GM21786 (cell line): ENCODE measurements at regions not wholly inside any gene's neighbourhood (a gene's known extent, or its start where the extent isn't known, plus 50 kb on each side); places are given as distances from the start of the nearest gene placed in this dataset.

Experiments used
- ATAC-seq: cut with Tn5 transposase; IDR thresholded peaks from one replicate; pipeline ENCODE4 v1.9.1; 2021; ENCODE audit not compliant: unreplicated experiment

DNA sequence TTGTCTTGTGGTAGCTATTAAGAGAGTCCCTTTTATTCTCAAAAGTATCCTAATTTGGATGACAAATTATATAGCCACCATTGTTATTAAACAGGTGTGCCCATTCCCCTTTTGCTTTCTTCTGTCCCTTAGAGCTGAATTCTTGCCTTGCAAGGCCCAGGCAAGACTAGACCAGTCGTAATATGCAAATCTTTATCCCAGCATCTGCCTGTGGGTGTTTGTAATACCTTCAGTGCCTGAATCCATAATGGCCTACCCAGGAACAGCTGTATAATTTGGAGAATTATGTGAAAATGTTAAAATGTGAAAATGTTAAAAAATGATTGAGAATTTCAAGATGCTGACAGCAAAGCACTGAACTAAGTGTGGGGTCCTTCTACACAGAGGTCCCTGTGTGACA is 403.0 kb upstream of the RBMS3 start:
- no peak for ATAC-seq

GRCh38 chr3:28890373-28890772 is 390.5 kb upstream of the RBMS3 start:
- no peak for ATAC-seq

GRCh38 chr3:28891485-28891884 is 389.4 kb upstream of the RBMS3 start:
- no peak for ATAC-seq

GRCh38 chr3:28900301-28900700 is 380.6 kb upstream of the RBMS3 start:
- no peak for ATAC-seq

GRCh38 chr3:28901018-28901417 is 379.9 kb upstream of the RBMS3 start:
- no peak for ATAC-seq

GRCh38 chr3:28903171-28903601 is 377.7 kb upstream of the RBMS3 start:
- no peak for ATAC-seq

DNA sequence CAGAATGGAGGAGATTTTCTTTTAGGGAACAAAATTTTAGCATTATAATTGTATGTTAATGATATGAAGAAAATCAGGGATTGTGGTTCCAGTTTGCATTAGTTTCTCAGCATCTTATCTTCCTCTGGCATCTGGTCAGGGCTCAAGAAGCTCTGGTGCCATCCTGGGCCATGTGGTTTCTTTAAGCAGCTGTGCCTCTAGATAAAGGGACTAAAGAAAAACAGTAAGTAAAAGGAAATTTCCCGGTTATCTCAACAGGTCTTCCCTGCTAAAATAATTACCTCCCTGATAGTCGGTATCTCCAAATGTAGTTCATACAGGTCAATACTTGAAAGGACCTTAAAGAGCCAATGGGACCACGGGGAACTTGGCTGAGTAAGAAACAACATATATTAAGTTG is 375.1 kb upstream of the RBMS3 start:
- no peak for ATAC-seq

DNA sequence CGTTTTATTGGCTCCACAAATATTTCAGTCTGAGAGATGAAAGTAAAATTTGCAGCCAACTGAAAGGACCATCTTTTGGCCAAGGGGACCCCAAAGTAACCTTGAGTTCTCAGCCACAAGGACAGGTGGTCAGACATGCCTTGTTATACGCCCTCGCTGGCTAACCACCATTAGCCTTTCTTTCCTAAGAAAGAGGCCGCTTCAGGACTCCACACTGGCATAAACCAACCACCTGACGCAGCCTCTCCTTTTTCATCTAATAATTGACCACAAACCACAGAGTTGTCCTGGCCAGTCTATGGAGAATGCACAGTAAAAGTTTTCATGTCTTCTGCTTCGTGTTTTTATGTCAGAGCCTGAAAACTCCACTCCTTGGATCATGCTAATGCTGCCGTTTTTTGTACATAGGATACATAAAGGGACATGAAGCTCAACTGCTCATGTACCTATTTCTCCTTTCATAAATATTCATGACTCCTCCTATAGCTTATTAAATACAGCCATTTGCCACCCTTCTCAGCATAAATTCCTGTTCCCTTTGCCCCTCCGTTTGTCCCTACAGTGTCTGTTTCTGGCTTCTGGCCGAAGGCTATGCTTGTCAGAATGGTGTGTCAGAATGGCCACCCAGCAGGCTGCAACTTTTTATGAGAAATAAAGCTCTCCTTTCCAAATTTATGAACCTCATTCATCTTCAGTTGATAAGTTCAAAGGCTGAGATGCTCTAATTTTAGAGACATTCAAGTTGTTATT is 374.1 kb upstream of the RBMS3 start:
- no peak for ATAC-seq

DNA sequence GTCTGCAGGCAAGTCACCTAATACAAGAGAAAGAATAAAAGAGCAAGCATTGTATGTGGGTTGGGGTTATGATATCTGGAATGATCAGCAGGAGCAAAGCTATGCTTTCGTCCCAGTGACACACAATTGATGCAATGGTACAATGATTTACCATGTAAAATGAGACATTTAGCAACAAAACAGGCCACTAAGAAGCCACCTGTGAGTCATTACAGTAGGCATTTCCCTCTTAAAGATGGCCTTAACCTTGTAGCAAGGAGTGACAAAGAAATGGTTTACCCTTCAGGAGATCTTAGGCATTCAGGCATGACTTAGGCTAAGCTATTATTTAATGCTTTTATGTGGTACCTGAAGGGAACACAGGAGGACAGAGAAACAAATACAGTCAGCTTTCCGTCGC is 373.3 kb upstream of the RBMS3 start:
- ATAC-seq: no peak

GRCh38 chr3:28912120-28912885 is 368.6 kb upstream of the RBMS3 start:
- ATAC-seq: no peak

- no peak for ATAC-seq
These were observed 364.9 kb upstream of the RBMS3 start for GRCh38 chr3:28915741-28916500.

DNA sequence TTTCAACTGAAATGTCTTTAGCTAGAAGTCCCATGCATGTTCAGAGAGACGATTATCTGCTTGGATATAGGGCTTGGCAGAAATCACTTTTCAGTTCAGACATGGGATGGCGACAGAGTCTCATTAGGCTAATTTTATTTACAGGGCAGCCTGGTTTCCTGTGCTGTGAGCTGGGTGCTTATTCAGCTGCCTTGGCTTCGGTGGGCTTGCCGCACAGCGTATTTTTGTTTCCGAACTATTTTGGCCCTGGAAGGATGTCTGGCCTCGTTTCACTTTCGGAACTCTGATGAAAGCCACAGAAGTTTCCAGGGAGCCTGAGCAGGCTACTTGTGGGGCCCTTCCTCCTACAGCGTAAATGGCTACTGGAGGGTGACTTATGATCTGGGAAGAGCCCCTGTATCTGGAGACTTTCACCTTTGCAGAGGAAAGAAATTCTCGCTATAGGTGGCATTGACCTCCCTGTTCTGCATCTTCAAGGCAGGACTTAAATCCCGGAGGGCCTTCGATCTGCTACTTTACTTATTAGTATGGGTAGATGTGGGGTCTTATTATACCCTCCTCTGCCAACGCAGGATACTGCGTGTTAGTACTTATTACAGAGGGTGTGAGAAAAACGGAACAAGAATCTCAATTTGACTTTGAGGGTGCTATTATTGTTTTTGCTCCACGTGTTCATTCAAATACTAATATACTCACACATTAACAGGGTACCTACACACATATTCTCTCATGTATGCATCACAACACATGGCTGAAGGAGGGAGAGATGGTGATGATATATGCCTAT is 364.0 kb upstream of the RBMS3 start:
- ATAC-seq: peak; percentile 93

DNA sequence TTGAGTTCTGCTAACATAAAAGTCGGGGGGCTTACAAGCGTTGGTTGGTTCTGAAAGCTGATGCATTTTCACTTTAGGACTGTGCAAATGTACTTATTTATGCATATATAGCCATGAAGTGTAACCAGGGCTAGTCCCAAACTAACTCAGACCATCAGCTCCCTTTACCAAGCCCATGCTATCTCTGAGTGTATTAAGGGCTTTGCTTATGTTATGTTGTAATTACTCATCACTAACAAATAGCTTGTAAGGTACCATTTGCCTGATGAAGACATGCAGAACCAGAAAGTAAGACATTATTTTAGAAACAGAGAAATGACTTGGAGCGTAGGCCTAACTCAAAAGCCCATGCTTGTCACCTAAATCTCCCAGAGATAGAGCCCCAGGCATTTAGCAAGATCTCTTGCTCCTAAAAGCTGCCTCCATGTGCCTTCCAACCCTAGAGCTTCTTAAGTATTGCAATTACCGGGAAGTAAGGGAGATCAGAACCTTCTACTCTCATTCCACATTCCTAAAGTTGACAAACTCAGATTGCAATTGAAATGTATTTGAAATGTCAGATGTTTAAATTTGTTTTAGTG is 362.9 kb upstream of the RBMS3 start:
- ATAC-seq: no peak

GRCh38 chr3:28922376-28922775 is 358.5 kb upstream of the RBMS3 start:
- no peak for ATAC-seq

- no peak for ATAC-seq
These were observed 356.9 kb upstream of the RBMS3 start for GRCh38 chr3:28923994-28924393.

DNA sequence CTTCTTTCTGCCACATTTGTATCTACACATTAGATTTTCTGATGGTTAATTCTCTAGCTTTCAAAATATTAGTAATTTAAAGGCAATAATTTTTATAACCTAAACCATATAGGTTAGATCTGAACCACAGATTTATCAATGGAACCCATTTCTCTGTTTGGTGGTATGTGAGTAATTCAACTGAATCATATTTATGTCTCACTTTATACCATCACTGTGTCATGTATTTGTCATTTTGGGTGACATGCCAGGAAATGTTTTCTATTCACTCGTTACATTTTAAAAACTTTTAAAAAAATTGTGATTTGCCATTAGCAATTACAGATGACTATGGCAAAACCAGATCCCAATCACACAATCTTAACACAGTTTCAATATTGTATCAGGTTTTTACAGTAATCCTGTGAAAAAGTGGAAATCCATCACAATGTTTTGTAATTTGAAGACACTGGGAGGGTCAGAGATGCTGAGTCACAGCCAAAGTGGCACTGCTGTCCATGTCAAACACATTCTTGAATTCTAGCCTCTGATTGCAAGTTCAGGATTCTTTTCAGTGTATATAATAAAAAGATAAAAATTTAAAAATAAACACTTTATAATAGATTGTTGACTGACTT is 356.0 kb upstream of the RBMS3 start:
- ATAC-seq: no peak

- ATAC-seq: no peak
These were observed 347.5 kb upstream of the RBMS3 start for GRCh38 chr3:28933337-28933736.

- ATAC-seq: no peak
These were observed 346.6 kb upstream of the RBMS3 start for GRCh38 chr3:28934126-28934813.

- ATAC-seq: no peak
These were observed 345.7 kb upstream of the RBMS3 start for GRCh38 chr3:28935146-28935545.

DNA sequence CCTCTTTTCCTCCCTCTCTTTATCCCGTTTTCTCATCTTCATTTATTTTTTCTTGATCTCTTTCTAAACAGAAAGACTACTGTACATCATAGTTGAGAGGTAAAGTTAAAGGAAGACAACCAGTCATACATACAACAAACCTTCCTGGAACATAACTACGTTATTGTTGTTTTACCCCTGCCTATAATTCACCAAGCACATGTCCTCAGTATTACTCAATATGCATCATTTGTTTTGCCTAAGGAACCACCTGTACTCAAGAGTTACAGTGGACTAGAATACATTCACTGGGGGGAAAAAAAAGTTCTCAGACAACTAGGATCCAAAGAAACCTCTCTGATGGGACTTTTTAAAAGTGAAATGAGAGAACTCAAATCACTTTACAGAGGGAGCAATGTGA is 344.7 kb upstream of the RBMS3 start:
- no peak for ATAC-seq
